Fibroblast of mammary gland (primary cell): ENCODE measurements at regions not wholly inside any gene's neighbourhood (a gene's known extent, or its start where the extent isn't known, plus 50 kb on each side); places are given as distances from the start of the nearest gene placed in this dataset.

Source experiments
- DNase-seq: peaks from one replicate; pipeline ENCODE4 v3.0.0-alpha.2; 2010; ENCODE audit warnings: low read depth
- H3K4me3 ChIP-seq: 2 replicates; pipeline ENCODE4 v1.5.1; 2011; ENCODE audit warnings: low read depth, mild to moderate bottlenecking, low read length, moderate library complexity; ENCODE audit not compliant: control insufficient read depth
- TF ChIP-seq, protein P1 (sequence below): conservative IDR thresholded peaks from 2 replicates; pipeline ENCODE4 v1.5.1; 2011; ENCODE audit warnings: low read depth, low read length, inconsistent platforms; ENCODE audit not compliant: control insufficient read depth, insufficient read depth

- H3K4me3 ChIP-seq, result no peak overlapping the region
- TF ChIP-seq, protein P1, sequence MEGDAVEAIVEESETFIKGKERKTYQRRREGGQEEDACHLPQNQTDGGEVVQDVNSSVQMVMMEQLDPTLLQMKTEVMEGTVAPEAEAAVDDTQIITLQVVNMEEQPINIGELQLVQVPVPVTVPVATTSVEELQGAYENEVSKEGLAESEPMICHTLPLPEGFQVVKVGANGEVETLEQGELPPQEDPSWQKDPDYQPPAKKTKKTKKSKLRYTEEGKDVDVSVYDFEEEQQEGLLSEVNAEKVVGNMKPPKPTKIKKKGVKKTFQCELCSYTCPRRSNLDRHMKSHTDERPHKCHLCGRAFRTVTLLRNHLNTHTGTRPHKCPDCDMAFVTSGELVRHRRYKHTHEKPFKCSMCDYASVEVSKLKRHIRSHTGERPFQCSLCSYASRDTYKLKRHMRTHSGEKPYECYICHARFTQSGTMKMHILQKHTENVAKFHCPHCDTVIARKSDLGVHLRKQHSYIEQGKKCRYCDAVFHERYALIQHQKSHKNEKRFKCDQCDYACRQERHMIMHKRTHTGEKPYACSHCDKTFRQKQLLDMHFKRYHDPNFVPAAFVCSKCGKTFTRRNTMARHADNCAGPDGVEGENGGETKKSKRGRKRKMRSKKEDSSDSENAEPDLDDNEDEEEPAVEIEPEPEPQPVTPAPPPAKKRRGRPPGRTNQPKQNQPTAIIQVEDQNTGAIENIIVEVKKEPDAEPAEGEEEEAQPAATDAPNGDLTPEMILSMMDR, result no peak
- DNase-seq, result no peak
These were observed 546.9 kb upstream of the CCDC54 start for GRCh38 chr3:106830334-106830733.

- TF ChIP-seq, protein P1, result no peak
- H3K4me3 ChIP-seq, result no peak overlapping the region
- no peak for DNase-seq
These were observed 540.3 kb upstream of the CCDC54 start for GRCh38 chr3:106836906-106837305.

DNA sequence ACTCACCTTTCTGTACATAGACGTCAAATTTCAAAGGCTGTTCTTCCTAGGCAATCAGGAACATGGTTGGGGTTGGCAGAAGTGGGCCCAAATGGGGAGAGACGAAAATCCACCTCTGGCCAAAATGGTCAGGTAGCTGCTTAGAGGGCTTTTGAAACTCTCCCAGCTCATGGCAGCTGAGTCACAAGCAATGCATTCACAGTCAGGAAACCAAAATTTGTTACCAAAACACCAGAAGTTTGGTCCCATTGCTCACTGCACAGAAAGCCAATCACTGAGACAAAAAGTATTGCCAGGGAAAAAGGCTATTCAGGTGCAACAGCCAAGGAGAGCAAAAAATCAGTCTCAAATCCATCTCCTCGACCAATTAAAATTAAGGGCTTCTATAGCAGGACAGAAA is 539.6 kb upstream of the CCDC54 start:
- TF ChIP-seq, protein P1, result no peak
- H3K4me3 ChIP-seq, result no peak overlapping the region
- no peak for DNase-seq

- TF ChIP-seq, protein P1, result no peak
- DNase-seq, result no peak
- no peak overlapping the region for H3K4me3 ChIP-seq
These were observed 537.5 kb upstream of the CCDC54 start for GRCh38 chr3:106839576-106840280.

DNA sequence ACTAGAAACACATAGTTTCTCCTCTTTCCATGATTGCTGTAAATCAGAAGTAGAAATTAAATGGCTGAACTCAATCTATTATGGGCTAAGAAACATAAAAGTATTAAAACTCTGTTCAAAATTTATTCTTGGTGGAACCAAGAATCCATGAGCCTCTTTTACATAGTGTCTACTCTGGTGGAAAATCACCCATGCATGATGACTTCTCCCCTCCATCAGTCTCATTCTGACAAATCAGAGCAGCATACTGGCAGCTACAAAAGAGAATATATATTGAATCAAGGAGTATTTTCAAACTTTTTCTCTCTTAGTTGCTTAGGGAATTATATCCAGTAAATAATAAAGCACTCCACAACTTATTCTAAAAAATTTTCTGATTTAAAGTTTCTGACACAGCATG is 536.9 kb upstream of the CCDC54 start:
- TF ChIP-seq, protein P1, result no peak
- H3K4me3 ChIP-seq, result no peak overlapping the region
- DNase-seq, result no peak

DNA sequence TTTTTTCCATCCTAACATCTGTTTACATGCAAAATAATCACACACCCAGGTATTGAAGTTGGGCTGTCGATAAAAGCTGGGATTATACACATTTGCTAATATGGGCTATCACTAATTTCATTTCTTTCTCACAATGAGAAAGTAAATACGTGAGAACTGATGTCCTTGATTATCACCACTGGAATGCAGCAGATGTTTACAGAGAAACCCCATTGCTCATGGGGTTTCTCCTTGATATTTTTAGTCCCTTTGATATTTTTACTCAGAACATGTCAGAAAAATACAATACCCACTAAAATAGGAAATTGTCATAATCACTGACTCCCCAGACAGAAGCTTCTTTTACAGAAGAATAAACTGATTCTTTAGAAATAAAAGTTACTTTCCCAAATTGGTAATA is 535.1 kb upstream of the CCDC54 start:
- no peak for DNase-seq
- no peak overlapping the region for H3K4me3 ChIP-seq
- TF ChIP-seq, protein P1, result no peak
